H1 (cell line): ENCODE measurements at regions not wholly inside any gene's neighbourhood (a gene's known extent, or its start where the extent isn't known, plus 50 kb on each side); places are given as distances from the start of the nearest gene placed in this dataset.
"Not testable (repeated sequence)": the region's sequence is repeated elsewhere in the genome, so short reads cannot be mapped to it uniquely, and the experiment has no call there.

Experiments used
- CTCF ChIA-PET: fragments of 300-600 bp; sonication (Branson Sonifier 250); formaldehyde crosslinking; loops from one replicate; lab custom pipeline; 2021; ENCODE audit not compliant: partially characterized antibody; lab: Charles Lee
- POLR2A ChIA-PET: fragments of 300-600 bp; sonication (Branson Sonifier 250); formaldehyde crosslinking; loops from one replicate; lab custom pipeline; 2021; ENCODE audit warnings: inconsistent platforms; ENCODE audit not compliant: partially characterized antibody; lab: Charles Lee
- DNase-seq, 2 experiments: peaks; one replicate each; pipeline versions ENCODE4 v3.0.0 to v3.0.0-alpha.2; 2010 to 2022; ENCODE audit warnings: low spot score in 2 of 2, low read depth in 1 of 2, mixed read lengths in 1 of 2
- FAIRE-seq: peaks from 2 replicates; lab custom pipeline; 2011; peaks lifted over from hg19 to GRCh38; lab: Jason Lieb, UNC
- H2AFZ ChIP-seq: 2 replicates; pipeline ENCODE4 v1.8.1; 2012; ENCODE audit warnings: low read length, inconsistent platforms
- H2AK5ac ChIP-seq: 2 replicates; pipeline ENCODE4 v1.6.1; 2013; ENCODE audit warnings: low read depth, low read length
- H2BK120ac ChIP-seq: replicated peaks from 2 replicates; pipeline ENCODE3; 2013; ENCODE audit warnings: low read depth, low read length, inconsistent platforms
- H2BK12ac ChIP-seq: 2 replicates; pipeline ENCODE4 v1.6.1; 2013; ENCODE audit warnings: low read depth, low read length
- H2BK15ac ChIP-seq: 2 replicates; pipeline ENCODE4 v1.6.1; 2013; ENCODE audit warnings: low read length
- H2BK20ac ChIP-seq: 2 replicates; pipeline ENCODE4 v1.6.1; 2013; ENCODE audit warnings: low read length
- H2BK5ac ChIP-seq: 2 replicates; pipeline ENCODE4 v1.6.1; 2013; ENCODE audit warnings: low read depth, low read length
- H3K14ac ChIP-seq: 2 replicates; pipeline ENCODE4 v1.6.1; 2013; ENCODE audit warnings: inconsistent platforms; ENCODE audit not compliant: insufficient read length
- H3K18ac ChIP-seq: 2 replicates; pipeline ENCODE4 v1.6.1; 2013; ENCODE audit warnings: low read length; ENCODE audit errors: extremely low read depth
- H3K23ac ChIP-seq: 2 replicates; pipeline ENCODE4 v1.6.1; 2013; ENCODE audit warnings: inconsistent platforms; ENCODE audit not compliant: insufficient read length
- H3K23me2 ChIP-seq: 2 replicates; pipeline ENCODE4 v1.6.1; 2013; ENCODE audit warnings: low read depth, low read length
- H3K27ac ChIP-seq: 2 replicates; pipeline ENCODE4 v1.6.1; 2011; ENCODE audit warnings: low read depth, low read length, inconsistent platforms
- H3K27me3 ChIP-seq, 4 experiments: replicated peaks in 1 of 4; 1 replicate in 1 of 4; 2 replicates in 3 of 4; pipeline versions ENCODE4 v1.6.1 to v1.8.1; 2011 to 2013; ENCODE audit warnings: low read length in 3 of 4, mild to moderate bottlenecking in 3 of 4, inconsistent platforms in 2 of 4, mixed read lengths in 2 of 4, moderate library complexity in 1 of 4; ENCODE audit not compliant: control insufficient read depth in 3 of 4, insufficient read depth in 3 of 4; ENCODE audit errors: extremely low read depth in 1 of 4
- H3K36me3 ChIP-seq, 4 experiments: 2 replicates each; pipeline versions ENCODE4 v1.6.1 to v1.8.1; 2011 to 2013; ENCODE audit warnings: mild to moderate bottlenecking in 4 of 4, low read length in 3 of 4, moderate library complexity in 2 of 4, control low read depth in 1 of 4, inconsistent platforms in 1 of 4; ENCODE audit not compliant: insufficient read depth in 4 of 4, control insufficient read depth in 2 of 4
- H3K4ac ChIP-seq: replicated peaks from 2 replicates; pipeline ENCODE3; 2013; ENCODE audit warnings: low read length, low read depth, mixed read lengths, inconsistent platforms; ENCODE audit not compliant: insufficient read length
- H3K4me1 ChIP-seq, 4 experiments: replicated peaks in 1 of 4; 1 replicate in 1 of 4; 2 replicates in 3 of 4; pipeline versions ENCODE4 v1.6.1 to v1.8.1; 2011 to 2013; ENCODE audit warnings: low read length in 3 of 4, inconsistent platforms in 2 of 4, mixed read lengths in 1 of 4; ENCODE audit not compliant: insufficient read depth in 4 of 4, control insufficient read depth in 3 of 4
- H3K4me2 ChIP-seq, 2 experiments: 2 replicates each; pipeline versions ENCODE4 v1.6.1 to v1.8.1; 2011 to 2013; ENCODE audit warnings: low read depth in 2 of 2, low read length in 2 of 2, control low read depth in 1 of 2, inconsistent platforms in 1 of 2, mild to moderate bottlenecking in 1 of 2; ENCODE audit not compliant: insufficient read depth in 1 of 2
- H3K4me3 ChIP-seq, 4 experiments: fragments of 200-600, 300-600 bp in 1 of 4; sonication (generic), shearing (Covaris generic), sonication (Bioruptor Twin) in 1 of 4; 2 replicates each; pipeline versions ENCODE4 v1.5.1 to v1.8.1; 2011 to 2016; ENCODE audit warnings: low read length in 4 of 4, low read depth in 3 of 4, control low read depth in 2 of 4, inconsistent platforms in 2 of 4, mild to moderate bottlenecking in 2 of 4, mixed read lengths in 1 of 4, moderate library complexity in 1 of 4; ENCODE audit not compliant: insufficient read depth in 2 of 4; ENCODE audit errors: extremely low read depth in 1 of 4
- H3K56ac ChIP-seq: replicated peaks from 2 replicates; pipeline ENCODE3; 2013; ENCODE audit warnings: low read depth, mild to moderate bottlenecking, mixed read lengths, low read length, inconsistent platforms; ENCODE audit not compliant: insufficient read length
- H3K79me1 ChIP-seq: 2 replicates; pipeline ENCODE4 v1.6.1; 2013; ENCODE audit warnings: low read depth, low read length, control low read depth
- H3K79me2 ChIP-seq, 2 experiments: 2 replicates each; pipeline versions ENCODE4 v1.6.1 to v1.8.1; 2012 to 2013; ENCODE audit warnings: low read length in 2 of 2, mild to moderate bottlenecking in 2 of 2, inconsistent platforms in 1 of 2; ENCODE audit not compliant: insufficient read depth in 2 of 2, control insufficient read depth in 1 of 2
- H3K9ac ChIP-seq, 4 experiments: replicated peaks in 1 of 4; 1 replicate in 1 of 4; 2 replicates in 3 of 4; pipeline versions ENCODE4 v1.6.1 to v1.8.1; 2011 to 2013; ENCODE audit warnings: low read depth in 3 of 4, low read length in 3 of 4, control low read depth in 2 of 4, mild to moderate bottlenecking in 2 of 4, moderate library complexity in 2 of 4, inconsistent platforms in 1 of 4; ENCODE audit errors: extremely low read depth in 1 of 4
- H3K9me3 ChIP-seq, 2 experiments: 2 replicates each; pipeline versions ENCODE4 v1.6.1 to v1.8.1; 2012 to 2013; ENCODE audit warnings: mild to moderate bottlenecking in 2 of 2, moderate library complexity in 2 of 2, control low read depth in 1 of 2, inconsistent platforms in 1 of 2, low read depth in 1 of 2, low read length in 1 of 2, mixed read lengths in 1 of 2; ENCODE audit not compliant: insufficient read depth in 2 of 2
- H4K20me1 ChIP-seq, 2 experiments: replicated peaks in 1 of 2; 2 replicates each; pipeline versions ENCODE3 to v1.8.1; 2011 to 2013; ENCODE audit warnings: inconsistent platforms in 2 of 2, low read length in 2 of 2, mild to moderate bottlenecking in 1 of 2; ENCODE audit not compliant: insufficient read depth in 2 of 2, control insufficient read depth in 1 of 2
- H4K5ac ChIP-seq: 2 replicates; pipeline ENCODE4 v1.6.1; 2013; ENCODE audit warnings: low read length, low read depth, mixed read lengths, inconsistent platforms; ENCODE audit not compliant: insufficient read length
- H4K8ac ChIP-seq: 2 replicates; pipeline ENCODE4 v1.8.0; 2013; ENCODE audit warnings: mild to moderate bottlenecking, moderate library complexity, low read length, inconsistent platforms; ENCODE audit not compliant: insufficient read depth; ENCODE audit errors: extremely low read depth
- H4K91ac ChIP-seq: replicated peaks from 2 replicates; pipeline ENCODE3; 2013; ENCODE audit warnings: low read length, mixed read lengths, inconsistent platforms; ENCODE audit not compliant: insufficient read length
- WGBS, 2 experiments: shearing (Covaris generic) in 1 of 2; methylation state at CpG; one replicate each; pipeline versions ENCODE4 v1.1.6 to v1.1.7; 2013 to 2015; ENCODE audit warnings: low lambda C conversion rate in 2 of 2, mixed read lengths in 2 of 2, inconsistent platforms in 1 of 2, low coverage in 1 of 2, missing lambda C conversion rate in 1 of 2; ENCODE audit not compliant: insufficient replicate concordance in 2 of 2, insufficient coverage in 1 of 2, insufficient read length in 1 of 2; ENCODE audit errors: extremely low coverage in 1 of 2, missing lambda C conversion rate in 1 of 2; 5-methylcytosine and 5-hydroxymethylcytosine counted together

DNA sequence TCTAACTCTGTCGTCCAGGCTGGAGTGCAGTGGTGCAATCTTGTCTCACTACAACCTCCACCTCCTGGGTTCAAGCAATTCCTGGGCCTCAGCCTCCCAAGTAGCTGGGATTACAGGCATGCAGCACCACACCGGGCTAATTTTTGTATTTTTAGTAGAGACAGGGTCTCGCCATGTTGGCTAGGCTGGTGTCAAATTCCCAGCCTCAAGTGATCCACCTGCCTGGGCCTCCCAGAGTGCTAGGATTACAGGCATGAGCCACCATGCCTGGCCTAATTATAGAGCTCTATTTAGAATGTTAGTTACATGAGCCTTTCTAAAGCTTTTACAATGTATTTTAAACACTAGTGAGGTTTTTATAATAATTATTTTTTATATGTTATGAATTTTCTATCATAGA, 1346.4 kb downstream of the TECRL start:
- H4K91ac ChIP-seq, POLR2A ChIA-PET, H2BK12ac ChIP-seq: not testable (repeated sequence)

More for the DNA sequence above, 1346.4 kb downstream of the TECRL start:
- not testable (repeated sequence) for H3K4ac ChIP-seq, H2BK5ac ChIP-seq, H3K36me3 ChIP-seq, FAIRE-seq, H3K4me1 ChIP-seq, H2AFZ ChIP-seq, H2AK5ac ChIP-seq, H3K56ac ChIP-seq, H3K4me2 ChIP-seq, H3K18ac ChIP-seq, H3K4me3 ChIP-seq, H3K9me3 ChIP-seq, H3K79me2 ChIP-seq, DNase-seq, H3K23ac ChIP-seq, H2BK15ac ChIP-seq, H4K8ac ChIP-seq, H3K79me1 ChIP-seq, H3K14ac ChIP-seq, H3K27me3 ChIP-seq, H2BK120ac ChIP-seq, H2BK20ac ChIP-seq, H3K23me2 ChIP-seq, H4K5ac ChIP-seq, H3K27ac ChIP-seq, H4K20me1 ChIP-seq, H3K9ac ChIP-seq
- CTCF ChIA-PET, result interaction anchor here (0.6 kb wide), 2 partner anchors 33 to 83 kb away, joined by 3 to 5 read pairs; no protein-coding TSS in a partner anchor
- 93% methylated on average over 3 of the region's 3 CpGs; no CpG with 5 or more reads in 1 of the 2 experiments for WGBS, 2 experiments
